D341Med (cell line): ENCODE measurements at regions not wholly inside any gene's neighbourhood (a gene's known extent, or its start where the extent isn't known, plus 50 kb on each side); places are given as distances from the start of the nearest gene placed in this dataset.

ENCODE experiments used
- DNase-seq: peaks from one replicate; pipeline ENCODE4 v3.0.0; 2012; ENCODE audit warnings: low spot score

GRCh38 chr20:50408526-50409364 is 101.4 kb upstream of the PTPN1 start:
- peak; percentile 56 for DNase-seq

GRCh38 chr20:50409495-50409894 is 100.7 kb upstream of the PTPN1 start:
- DNase-seq, result no peak

GRCh38 chr20:50410343-50410742 is 99.8 kb upstream of the PTPN1 start:
- no peak for DNase-seq

- DNase-seq, result no peak
These were observed 98.1 kb upstream of the PTPN1 start for GRCh38 chr20:50412069-50412468.

GRCh38 chr20:50412499-50412898 is 97.7 kb upstream of the PTPN1 start:
- DNase-seq, result no peak

- no peak for DNase-seq
These were observed 97.1 kb upstream of the PTPN1 start for GRCh38 chr20:50413088-50413500.

GRCh38 chr20:50415021-50415515 is 95.1 kb upstream of the PTPN1 start:
- DNase-seq, result no peak

- DNase-seq, result no peak
These were observed 94.5 kb upstream of the PTPN1 start for GRCh38 chr20:50415516-50416268.

- DNase-seq, result no peak
These were observed 93.7 kb upstream of the PTPN1 start for GRCh38 chr20:50416269-50417022.

GRCh38 chr20:50417023-50417329 is 93.2 kb upstream of the PTPN1 start:
- DNase-seq, result peak; percentile 62

GRCh38 chr20:50417484-50418235 is 92.5 kb upstream of the PTPN1 start:
- no peak for DNase-seq

- DNase-seq, result no peak
These were observed 91.1 kb upstream of the PTPN1 start for GRCh38 chr20:50418890-50419642.

GRCh38 chr20:50420380-50420779 is 89.8 kb upstream of the PTPN1 start:
- DNase-seq, result no peak

- DNase-seq, result no peak
These were observed 88.5 kb upstream of the PTPN1 start for GRCh38 chr20:50421356-50422340.

GRCh38 chr20:50423758-50424157 is 86.4 kb upstream of the PTPN1 start:
- DNase-seq, result no peak

- no peak for DNase-seq
These were observed 85.1 kb upstream of the PTPN1 start for GRCh38 chr20:50425076-50425475.

GRCh38 chr20:50426866-50427718 is 83.1 kb upstream of the PTPN1 start:
- DNase-seq, result no peak

GRCh38 chr20:50427719-50428083 is 82.5 kb upstream of the PTPN1 start:
- DNase-seq, result no peak
